Hindlimb muscle (tissue), 1 donor: ENCODE measurements at regions not wholly inside any gene's neighbourhood (a gene's known extent, or its start where the extent isn't known, plus 50 kb on each side); places are given as distances from the start of the nearest gene placed in this dataset.

Experiments
- DNase-seq: peaks from one replicate; pipeline ENCODE4 v3.0.0-alpha.2; 2013

DNA sequence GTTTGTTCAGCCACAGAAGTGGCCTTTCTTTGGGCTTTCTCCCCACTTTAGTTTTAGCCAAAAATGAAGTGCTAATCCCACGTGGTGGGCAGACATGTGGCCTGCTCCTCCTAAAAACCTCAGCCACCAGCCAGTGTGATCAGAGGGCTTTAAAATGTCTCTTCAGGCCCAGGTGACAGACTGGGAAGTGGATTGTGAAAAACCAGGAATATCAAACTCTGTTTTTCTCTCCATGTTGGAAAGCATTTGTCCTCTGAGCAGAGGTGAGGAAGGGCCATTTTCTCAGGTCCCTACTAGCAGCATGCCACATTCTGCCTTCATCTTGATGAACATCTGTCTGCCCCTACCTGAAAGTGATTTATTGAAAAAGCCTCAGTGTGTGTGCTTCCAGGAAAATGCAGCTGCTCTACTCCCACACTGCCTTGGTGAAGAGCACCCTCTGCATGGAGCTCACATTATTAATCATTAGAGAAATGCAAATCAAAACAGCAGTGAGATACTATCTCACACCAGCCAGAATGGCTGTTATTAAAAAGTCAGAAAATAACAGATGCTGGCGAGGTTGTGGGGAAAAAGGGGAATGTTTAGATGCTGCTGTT lies 181.2 kb upstream of the DMAC1 start:
- no peak for DNase-seq

DNA sequence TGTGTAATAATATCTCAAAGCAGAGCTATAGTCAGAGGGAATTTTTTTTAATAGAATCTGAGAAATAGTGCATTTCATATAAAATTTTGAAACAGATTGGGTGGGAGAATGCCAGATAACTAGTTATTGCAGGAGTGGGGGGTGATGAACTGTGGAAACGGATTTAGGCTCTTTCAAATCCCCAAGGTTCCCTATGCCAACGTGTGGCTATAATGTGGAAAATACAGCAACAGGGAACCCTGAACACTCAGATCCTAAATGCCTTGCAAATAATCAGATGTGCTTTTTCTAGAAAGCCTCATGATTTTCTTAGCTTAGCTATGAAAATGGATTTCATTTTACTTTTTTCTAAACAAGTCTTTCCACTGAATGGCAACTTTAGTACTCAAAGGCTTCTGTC lies 180.5 kb upstream of the DMAC1 start:
- DNase-seq = no peak

DNA sequence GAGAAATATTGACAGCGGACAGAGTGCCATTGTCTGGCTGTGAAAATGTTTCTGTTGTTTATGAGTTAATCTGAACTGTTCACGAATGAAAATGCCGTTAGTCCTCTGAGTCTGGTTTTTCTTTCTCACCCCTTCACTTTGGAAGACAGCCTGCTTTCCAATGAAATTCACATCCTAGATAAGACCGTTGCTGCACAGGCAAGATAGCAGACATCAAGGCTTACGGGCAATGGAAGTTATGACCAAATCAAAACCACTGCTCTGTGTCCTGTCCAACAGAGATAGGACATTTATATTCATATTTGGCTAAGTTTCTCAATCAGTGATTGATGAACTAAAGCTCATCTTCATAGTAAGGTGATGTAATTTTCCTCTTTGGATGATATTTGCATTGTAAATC lies 180.0 kb upstream of the DMAC1 start:
- DNase-seq = no peak

DNA sequence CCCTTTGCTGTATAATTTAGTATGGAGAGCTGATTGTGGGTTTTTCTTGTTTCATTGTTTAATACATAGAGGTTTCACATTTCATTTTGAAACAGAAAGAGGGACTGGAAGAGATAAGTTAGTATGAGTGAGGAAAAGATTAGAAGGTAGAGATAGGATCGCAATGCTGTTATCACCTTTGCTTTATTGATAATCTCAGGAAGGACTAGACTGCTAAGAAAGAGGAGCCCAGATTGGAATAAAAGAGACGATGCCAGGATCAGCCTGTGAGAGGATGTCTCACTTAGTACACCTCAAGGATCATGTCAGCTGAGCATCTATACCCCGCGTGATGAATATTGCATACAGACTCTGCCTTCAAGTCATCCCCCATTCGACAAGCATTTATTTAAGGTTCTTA lies 178.0 kb upstream of the DMAC1 start:
- DNase-seq = no peak

- DNase-seq = no peak
Measured at GRCh38 chr9:7976856-7977255, 177.3 kb upstream of the DMAC1 start.

DNA sequence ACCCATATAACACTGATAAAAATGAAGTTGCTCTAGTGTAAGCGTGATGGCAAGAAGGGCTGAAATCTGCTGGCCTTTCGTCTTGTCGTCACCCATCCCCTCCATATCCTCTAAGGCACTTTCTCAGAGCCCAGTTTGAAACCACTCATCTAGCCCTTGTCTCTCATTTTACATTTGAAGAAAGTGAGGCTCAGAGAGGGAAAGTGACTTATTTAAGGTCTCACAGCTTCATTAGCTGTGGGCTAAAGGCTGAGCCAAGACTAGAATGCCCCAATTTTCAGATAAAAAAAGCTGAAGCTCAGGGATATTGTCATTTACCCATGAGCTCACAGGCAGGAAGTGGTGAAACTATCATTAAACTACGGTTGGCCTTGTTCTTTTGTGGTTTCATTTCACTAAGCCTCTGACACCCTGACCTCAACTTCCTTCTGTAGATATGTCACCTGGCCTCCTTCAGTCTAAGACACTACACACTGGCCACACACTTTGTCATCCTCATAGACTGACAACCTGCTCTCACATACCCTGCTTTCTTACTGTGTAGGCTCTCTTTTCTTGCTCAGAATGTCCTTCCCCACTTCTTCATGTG lies 176.7 kb upstream of the DMAC1 start:
- DNase-seq = no peak

DNA sequence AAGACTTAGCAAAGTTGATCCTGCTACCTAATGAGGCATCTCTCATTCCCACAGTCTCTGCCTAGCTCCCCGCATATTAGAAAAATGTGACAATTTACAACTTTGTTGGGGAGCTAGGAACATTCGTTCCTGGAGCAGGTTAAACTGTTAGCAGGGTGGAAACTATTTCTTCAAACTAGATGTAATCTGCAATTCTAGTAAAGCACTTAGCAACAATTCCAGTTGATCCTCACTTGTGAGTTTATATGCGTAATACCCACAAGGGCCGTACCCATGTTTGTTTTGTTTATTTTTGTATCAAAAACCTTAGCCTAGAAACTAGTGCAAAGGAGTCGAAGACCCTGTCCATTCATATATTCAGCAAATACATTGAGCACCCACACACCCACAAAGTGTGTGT lies 175.8 kb upstream of the DMAC1 start:
- DNase-seq = no peak

DNA sequence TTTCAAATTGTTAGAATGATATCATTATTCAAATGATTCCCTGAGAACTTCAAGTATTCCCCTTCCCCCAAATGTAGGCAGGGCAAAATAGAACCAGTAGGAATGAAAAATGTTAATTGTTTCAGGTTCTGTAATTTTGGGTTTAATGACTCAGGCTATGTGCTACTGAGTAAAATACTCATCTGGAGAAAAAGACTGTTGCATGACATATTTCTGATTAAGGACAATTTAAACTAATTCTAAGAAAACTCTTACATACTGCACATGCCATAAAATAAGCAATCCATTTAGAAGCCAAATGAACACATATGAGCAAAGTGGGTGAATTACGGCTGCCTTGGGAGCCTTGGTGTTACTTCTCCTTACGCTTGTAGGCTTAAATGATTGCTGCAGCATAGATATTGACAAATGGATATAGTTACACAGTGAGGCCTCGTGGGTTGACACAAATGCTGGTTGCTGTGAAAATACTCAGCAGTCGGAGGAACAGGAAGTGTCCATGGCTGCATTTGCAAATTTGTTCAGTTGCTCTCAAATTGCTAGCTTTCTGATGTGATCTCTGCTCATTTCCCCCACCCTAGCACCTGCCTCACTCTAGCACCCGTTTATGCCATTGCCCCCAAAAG lies 174.9 kb upstream of the DMAC1 start:
- DNase-seq = no peak

- no peak for DNase-seq
Measured at GRCh38 chr9:7973123-7973522, 173.5 kb upstream of the DMAC1 start.

GRCh38 chr9:7970681-7971330 lies 171.2 kb upstream of the DMAC1 start:
- DNase-seq = peak; percentile 72

- no peak for DNase-seq
Measured at GRCh38 chr9:7968687-7969086, 169.1 kb upstream of the DMAC1 start.

- DNase-seq = no peak
Measured at GRCh38 chr9:7967851-7968250, 168.3 kb upstream of the DMAC1 start.

- no peak for DNase-seq
Measured at GRCh38 chr9:7967093-7967827, 167.7 kb upstream of the DMAC1 start.

DNA sequence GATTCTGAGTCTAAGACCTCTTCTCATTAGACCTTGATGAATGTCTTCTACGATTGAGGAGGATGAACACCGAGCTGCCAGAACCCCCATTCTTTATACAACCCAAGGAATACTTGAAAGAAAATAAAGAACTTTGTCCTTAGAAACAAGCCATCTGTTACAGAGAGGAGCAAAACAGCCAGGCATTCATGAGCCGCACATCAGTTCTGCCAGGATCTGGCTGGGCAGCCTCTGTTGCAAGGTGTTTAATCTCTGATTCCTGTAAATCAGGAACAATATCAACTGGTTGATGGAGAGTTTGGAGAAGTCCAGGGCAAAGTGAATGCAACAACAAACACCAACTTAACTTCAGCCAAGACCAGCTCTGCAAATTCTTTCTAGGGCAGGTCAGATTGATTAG lies 165.5 kb upstream of the DMAC1 start:
- no peak for DNase-seq

GRCh38 chr9:7963026-7963425 lies 163.4 kb upstream of the DMAC1 start:
- no peak for DNase-seq

DNA sequence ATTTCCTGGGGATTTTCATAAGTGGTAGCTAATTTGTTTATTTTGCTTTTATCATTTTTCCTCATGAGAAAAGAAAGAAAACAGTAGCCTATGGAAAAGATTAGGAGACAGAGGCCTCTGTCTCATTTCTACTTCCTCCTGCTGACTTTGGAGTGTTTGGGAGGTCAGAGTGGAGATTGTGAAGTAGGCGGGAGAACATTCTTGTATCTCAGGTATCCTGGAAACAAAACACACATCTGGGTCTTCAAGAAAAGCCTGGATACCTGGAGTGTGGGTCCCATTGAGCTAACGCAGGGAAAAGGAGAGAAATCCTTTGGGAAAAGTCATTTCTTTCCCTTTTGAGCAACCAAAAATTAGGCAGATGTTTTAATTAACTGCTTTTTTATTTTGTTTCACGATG lies 161.5 kb upstream of the DMAC1 start:
- no peak for DNase-seq

GRCh38 chr9:7960320-7961050 lies 160.9 kb upstream of the DMAC1 start:
- DNase-seq = no peak

GRCh38 chr9:7957803-7958202 lies 158.2 kb upstream of the DMAC1 start:
- no peak for DNase-seq

- DNase-seq = no peak
Measured at GRCh38 chr9:7947577-7947976, 148.0 kb upstream of the DMAC1 start.

GRCh38 chr9:7946458-7946857 lies 146.9 kb upstream of the DMAC1 start:
- DNase-seq = no peak

GRCh38 chr9:7944572-7944971 lies 145.0 kb upstream of the DMAC1 start:
- no peak for DNase-seq

DNA sequence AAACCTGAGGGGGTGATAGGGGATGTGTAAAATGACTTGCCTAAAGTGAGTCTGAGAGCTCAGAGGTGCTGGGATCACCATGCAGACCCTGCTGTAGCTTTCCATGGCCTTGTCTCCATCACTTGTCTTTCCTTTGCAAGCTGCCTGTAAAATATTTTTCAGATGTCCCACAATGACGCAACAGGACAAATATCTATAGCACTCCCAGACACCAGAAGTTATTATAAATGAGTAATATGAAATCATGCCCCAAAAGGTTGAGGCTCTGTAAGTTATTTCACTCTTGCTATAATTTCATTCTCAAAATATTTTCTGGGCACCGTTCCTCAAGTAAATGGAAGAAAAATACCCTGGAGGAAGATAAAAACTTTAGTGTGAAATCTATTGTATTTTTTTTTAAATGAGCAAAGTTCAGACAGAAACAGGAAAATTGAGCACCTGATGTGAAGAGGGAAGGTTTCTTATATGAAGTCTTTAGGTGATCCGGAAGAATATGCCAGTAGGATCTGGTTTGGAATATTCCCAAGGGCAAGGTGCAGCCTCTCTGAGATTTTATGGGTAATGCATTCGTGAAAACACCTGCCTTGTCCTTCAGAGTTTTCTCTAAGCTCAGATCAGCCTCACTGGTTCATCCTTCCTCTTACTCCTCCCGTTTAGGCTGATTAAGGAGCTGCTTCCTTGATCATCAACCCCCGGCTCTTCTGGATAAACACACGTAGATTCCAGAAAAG lies 138.3 kb upstream of the DMAC1 start:
- peak; percentile 43 for DNase-seq
